GM12878 (cell line): ENCODE measurements at regions not wholly inside any gene's neighbourhood (a gene's known extent, or its start where the extent isn't known, plus 50 kb on each side); places are given as distances from the start of the nearest gene placed in this dataset.

Experiments used
- ATAC-seq: fragments of 200-7000 bp; cut with Tn5 transposase; 3 replicates; pipeline ENCODE4 v1.9.1; 2020; ENCODE audit warnings: mild to moderate bottlenecking, moderate library complexity
- BruUV-seq: library from RNA; stranded (reverse); fragments of 400-500 nt; replicated peaks from 2 replicates; lab custom pipeline; 2021; lab: Mats Ljungman, UMichigan
- CTCF ChIA-PET: fragments of 300-600 bp; sonication (Branson Sonifier 250); formaldehyde crosslinking; extraction: SDS; loops from one replicate; lab custom pipeline; 2021; ENCODE audit warnings: inconsistent platforms; lab: Yijun Ruan, JAX
- POLR2A ChIA-PET: fragments of 350-600 bp; formaldehyde crosslinking; extraction: SDS; loops from one replicate; lab custom pipeline; 2021; ENCODE audit warnings: inconsistent platforms; lab: Charles Lee
- RAD21 ChIA-PET: fragments of 300-600 bp; sonication (Branson Sonifier 250); formaldehyde crosslinking; loops from one replicate; lab custom pipeline; 2023; ENCODE audit warnings: antibody characterized with exemption; ENCODE audit not compliant: unreplicated experiment; lab: Charles Lee
- SMC1A ChIA-PET: fragments of 300-600 bp; sonication (Branson Sonifier 250); formaldehyde crosslinking; loops from one replicate; lab custom pipeline; 2023; ENCODE audit not compliant: unreplicated experiment, uncharacterized antibody; lab: Charles Lee
- DNase-seq: peaks from one replicate; pipeline ENCODE4 v3.0.0-alpha.2; 2011; ENCODE audit warnings: low read depth, low spot score
- FAIRE-seq: peaks from 3 replicates; lab custom pipeline; 2011; peaks lifted over from hg19 to GRCh38; lab: Jason Lieb, UNC
- H2AFZ ChIP-seq: 2 replicates; pipeline ENCODE4 v1.6.0; 2011; ENCODE audit warnings: low read depth, low read length, control low read depth; ENCODE audit not compliant: control insufficient read depth
- H3K27ac ChIP-seq: 2 replicates; pipeline ENCODE4 v1.5.1; 2011; ENCODE audit warnings: control low read depth; ENCODE audit not compliant: control insufficient read depth, insufficient read depth
- H3K27me3 ChIP-seq, 2 experiments: replicated peaks in 1 of 2; 2 replicates each; pipeline versions ENCODE4 v1.6.0 to v1.6.1; 2011; ENCODE audit warnings: low read length in 1 of 2; ENCODE audit not compliant: control insufficient read depth in 2 of 2, insufficient read depth in 2 of 2
- H3K36me3 ChIP-seq, 2 experiments: 2 replicates each; pipeline ENCODE4 v1.5.1; 2011; ENCODE audit warnings: low read length in 1 of 2; ENCODE audit not compliant: control insufficient read depth in 2 of 2, insufficient read depth in 2 of 2
- H3K4me1 ChIP-seq: 2 replicates; pipeline ENCODE4 v1.6.1; 2011; ENCODE audit warnings: mild to moderate bottlenecking, low read length, moderate library complexity, mixed read lengths; ENCODE audit not compliant: control insufficient read depth, insufficient read depth
- H3K4me2 ChIP-seq: 2 replicates; pipeline ENCODE4 v1.6.0; 2011; ENCODE audit warnings: control low read depth; ENCODE audit not compliant: control insufficient read depth, insufficient read depth
- H3K4me3 ChIP-seq: fragments of 200-600 bp; sonication (generic); 2 replicates; pipeline ENCODE4 v1.5.1; 2016
- H3K79me2 ChIP-seq: 2 replicates; pipeline ENCODE4 v1.6.0; 2011; ENCODE audit warnings: low read length; ENCODE audit not compliant: control insufficient read depth, insufficient read depth
- H3K9ac ChIP-seq: 2 replicates; pipeline ENCODE4 v1.8.0; 2011; ENCODE audit warnings: low read length, control low read depth, mixed read lengths; ENCODE audit not compliant: control insufficient read depth, insufficient read depth
- H3K9me3 ChIP-seq: replicated peaks from 3 replicates; pipeline ENCODE4 v1.5.1; 2011; ENCODE audit warnings: mild to moderate bottlenecking, low read length; ENCODE audit not compliant: control insufficient read depth, insufficient read depth
- H4K20me1 ChIP-seq: 2 replicates; pipeline ENCODE4 v1.6.0; 2011; ENCODE audit not compliant: control insufficient read depth, insufficient read depth
- CTCF ChIP-seq, 3 experiments: IDR thresholded peaks in 2 of 3; conservative IDR thresholded peaks in 1 of 3; 2 replicates each; pipeline ENCODE4 v1.5.1; 2011; ENCODE audit warnings: low read depth in 3 of 3, low read length in 3 of 3, mild to moderate bottlenecking in 3 of 3, control low read depth in 2 of 3, moderate library complexity in 2 of 3, inconsistent platforms in 1 of 3, mixed read lengths in 1 of 3; ENCODE audit not compliant: control insufficient read depth in 2 of 3, insufficient read depth in 1 of 3; ENCODE audit errors: extremely low read depth in 1 of 3
- EZH2 ChIP-seq: IDR thresholded peaks from 2 replicates; pipeline ENCODE4 v1.6.1; 2012; ENCODE audit warnings: low read depth, mild to moderate bottlenecking, control low read depth, inconsistent platforms, low read length, borderline replicate concordance; ENCODE audit not compliant: control insufficient read depth
- HCFC1 ChIP-seq: fragments of 150-350 bp; IDR thresholded peaks from 2 replicates; pipeline ENCODE4 v1.6.1; 2014; ENCODE audit warnings: low read length
- JUND ChIP-seq: IDR thresholded peaks from 2 replicates; pipeline ENCODE4 v1.6.1; 2012; ENCODE audit warnings: low read depth, mild to moderate bottlenecking, low read length, improper control_type of control experiment, moderate library complexity
- RUNX3 ChIP-seq: IDR thresholded peaks from 2 replicates; pipeline ENCODE4 v1.6.1; 2012; ENCODE audit warnings: low read length, inconsistent platforms
- SPI1 ChIP-seq: IDR thresholded peaks from 2 replicates; pipeline ENCODE4 v1.6.1; 2011; ENCODE audit warnings: low read depth, mild to moderate bottlenecking, low read length, moderate library complexity, borderline replicate concordance; ENCODE audit not compliant: insufficient read depth
- SUPT20H ChIP-seq: IDR thresholded peaks from 2 replicates; pipeline ENCODE4 v1.6.1; 2011; ENCODE audit warnings: low read depth, mild to moderate bottlenecking, low read length, moderate library complexity, borderline replicate concordance; ENCODE audit not compliant: control insufficient read depth
- WGBS: methylation state at CpG from one replicate; pipeline ENCODE4 v1.1.6; 2016; ENCODE audit warnings: low lambda C conversion rate; ENCODE audit not compliant: insufficient replicate concordance, insufficient coverage; ENCODE audit errors: missing lambda C conversion rate; 5-methylcytosine and 5-hydroxymethylcytosine counted together
- in situ Hi-C: fragments of 300-500 bp; cut with MboI; formaldehyde crosslinking; loops from 9 replicates; pipeline ENCODE4 v1.14.3; 2018; ENCODE audit warnings: mixed read lengths
- intact Hi-C: fragments of 100-400 bp; cut with micrococcal nuclease; formaldehyde crosslinking; loops from one replicate; pipeline ENCODE4 v1.14.2; 2022; ENCODE audit not compliant: unreplicated experiment

DNA sequence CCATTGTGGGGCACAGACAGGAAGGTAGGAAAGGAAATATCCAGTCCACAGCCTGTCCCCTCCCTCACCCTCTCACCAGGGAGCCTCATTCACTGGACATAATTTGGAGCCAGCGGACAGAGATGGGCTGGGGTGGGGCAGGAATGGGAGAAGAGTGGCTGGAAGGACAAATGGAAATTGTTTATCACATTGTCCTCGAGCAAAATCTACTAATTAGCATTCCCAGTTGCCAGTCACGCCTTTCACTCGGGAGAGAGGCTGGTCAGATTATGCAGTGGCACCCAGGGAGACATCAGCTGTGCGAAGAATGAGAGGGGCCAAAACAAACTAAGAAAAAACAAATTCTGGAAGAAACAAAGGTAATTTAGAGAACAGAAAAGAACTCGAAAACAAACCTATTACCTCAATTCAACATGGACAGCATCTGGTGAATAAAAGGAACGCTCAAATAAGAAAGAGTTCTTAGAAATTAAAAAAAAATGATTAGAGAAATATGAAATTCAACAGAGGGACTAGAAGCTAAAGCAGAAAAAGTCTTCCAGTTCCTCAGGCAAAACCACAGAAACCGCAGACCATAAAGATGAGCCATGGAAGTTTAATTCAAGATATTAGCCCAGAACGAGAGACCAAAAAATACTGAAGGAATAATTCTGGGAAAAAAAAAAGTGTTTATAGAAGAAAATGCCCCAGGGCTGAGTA is 108.5 kb upstream of the RALGAPA2 start:
- Histone ChIP-seq H3K36me3 (no peaks in the 10 kb centered on the region), H3K9me3 (no peaks in the 10 kb centered on the region), H3K4me1 (no peaks in the 10 kb centered on the region), H3K79me2 (no peaks in the 10 kb centered on the region), H3K27ac (no peak overlapping the region), H3K4me3 (no peak overlapping the region), H2AFZ (no peak overlapping the region), H3K9ac (no peak overlapping the region), H4K20me1 (no peaks in the 10 kb centered on the region), H3K27me3 (no peaks in the 10 kb centered on the region; a peak in 1 of 4 replicates), H3K4me2 (no peak overlapping the region)
- no peak for FAIRE-seq
- ChIA-PET RAD21 (interaction anchor here (1.0 kb wide), 1 partner anchor 156 kb away, joined by 3 read pairs; no protein-coding TSS in a partner anchor), POLR2A (no interaction called here), CTCF (interaction anchor here (6.6 to 11.1 kb wide), 3 partner anchors 153 to 226 kb away, joined by 54 to 115 read pairs (median 113); no protein-coding TSS in a partner anchor), SMC1A (interaction anchor here (0.8 to 1.6 kb wide), 4 partner anchors 108 to 165 kb away, joined by 3 to 6 read pairs (median 5); partner anchors contain the start of gene RALGAPA2)
- intact Hi-C loops, result loop anchor here (5.0 kb wide), 1 partner anchor 89 kb away; no protein-coding TSS in a partner anchor
- 23% methylated on average over 9 of the region's 9 CpGs for WGBS
- BruUV-seq, result no TSS peak
- no peak for ATAC-seq
- no peak for DNase-seq
- TF ChIP-seq RUNX3 (0 out of 2 replicates have a peak, but pooled peaks have one; percentile 7), JUND (no peak), EZH2 (no peak), HCFC1 (no peak)
- in situ Hi-C loops, result loop anchor here (5.0 kb wide), 1 partner anchor 159 kb away; no protein-coding TSS in a partner anchor

DNA sequence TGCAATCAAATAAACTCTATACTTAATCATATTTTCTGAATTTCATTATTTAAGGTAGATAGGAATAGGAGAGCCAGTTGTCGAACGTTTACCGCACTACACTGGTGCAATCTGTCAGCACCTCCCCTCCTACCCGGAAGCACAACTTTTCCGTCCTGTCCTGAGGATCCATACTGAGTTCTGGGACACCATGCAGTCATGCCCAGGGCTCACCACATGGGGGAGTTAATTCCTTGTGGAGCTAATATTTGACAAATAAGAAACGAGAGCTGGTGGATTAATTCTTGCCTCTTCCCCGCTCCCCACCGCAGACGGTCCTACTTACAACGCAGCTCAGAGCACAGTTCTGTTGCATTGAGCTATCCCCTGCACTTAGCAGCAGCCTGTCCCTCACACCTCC is 107.7 kb upstream of the RALGAPA2 start:
- H3K4me3 ChIP-seq, result no peak overlapping the region
- CTCF ChIA-PET, result interaction anchor here (11.1 kb wide), 1 partner anchor 159 kb away, joined by 113 read pairs; no protein-coding TSS in a partner anchor
- WGBS, result 80% methylated on average over 10 of the region's 10 CpGs
- no peaks in the 10 kb centered on the region for H3K9me3 ChIP-seq
- intact Hi-C loops (loop anchor here (5.0 kb wide), 1 partner anchor 88 kb away; no protein-coding TSS in a partner anchor), in situ Hi-C loops (loop anchor here (5.0 kb wide), 1 partner anchor 158 kb away; no protein-coding TSS in a partner anchor)
- no TSS peak for BruUV-seq
- POLR2A ChIA-PET, result no interaction called here
- no peaks in the 10 kb centered on the region for H3K79me2 ChIP-seq
- H3K4me1 ChIP-seq, result no peaks in the 10 kb centered on the region
- SMC1A ChIA-PET, result interaction anchor here (1.6 to 2.3 kb wide), 2 partner anchors 151 to 154 kb away, joined by 5 to 8 read pairs; no protein-coding TSS in a partner anchor
- H3K36me3 ChIP-seq, result no peaks in the 10 kb centered on the region
- no peaks in the 10 kb centered on the region; a peak in 1 of 4 replicates for H3K27me3 ChIP-seq
- DNase-seq (no peak), ATAC-seq (no peak), FAIRE-seq (no peak)
- H3K27ac ChIP-seq, result no peak overlapping the region
- H2AFZ ChIP-seq, result no peak overlapping the region
- no peaks in the 10 kb centered on the region for H4K20me1 ChIP-seq
- H3K9ac ChIP-seq, result no peak overlapping the region
- no peak for TF ChIP-seq SUPT20H
- peak; percentile 14 to 40 (median 14); a peak in 2 of 6 replicates for TF ChIP-seq CTCF (IDR thresholded peaks at IDR 0.05 in 2 of 3, conservative IDR thresholded peaks at IDR 0.05 in 1 of 3; ENCODE audit: control insufficient read depth in 2 of 3, extremely low read depth in 1 of 3, insufficient read depth in 1 of 3, low read depth in 3 of 3, low read length in 3 of 3)
- TF ChIP-seq SPI1, result no peak
- RAD21 ChIA-PET, result no interaction called here
- no peak overlapping the region for H3K4me2 ChIP-seq
